ENCODE measurements at regions not wholly inside any gene's neighbourhood (a gene's known extent, or its start where the extent isn't known, plus 50 kb on each side); places are given as distances from the start of the nearest gene placed in this dataset.

DNA sequence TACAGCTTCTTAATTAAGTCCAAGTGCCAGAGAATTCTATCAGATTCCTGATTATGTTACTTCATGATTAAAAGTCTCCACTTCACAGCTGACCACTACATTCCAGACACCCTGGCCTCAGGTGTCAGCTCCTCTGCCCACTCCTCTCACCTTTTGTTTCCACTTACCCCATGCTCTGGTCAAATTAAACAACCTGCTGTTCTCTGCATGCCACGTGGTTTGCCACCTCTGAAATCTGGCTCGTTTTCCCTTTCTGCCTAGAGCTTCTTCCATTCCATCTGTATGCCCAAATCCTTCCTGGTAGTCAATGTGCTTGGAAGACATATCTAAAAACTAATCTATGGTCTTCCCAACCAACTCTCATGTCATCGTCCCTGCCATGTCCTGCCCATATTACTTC, 158.6 kb downstream of the ICE1 start:
- DNase-seq = no peak

- DNase-seq = no peak
Measured at GRCh38 chr5:5576744-5577143, 154.3 kb downstream of the ICE1 start.

GRCh38 chr5:5575461-5575860, 153.0 kb downstream of the ICE1 start:
- DNase-seq = no peak

DNA sequence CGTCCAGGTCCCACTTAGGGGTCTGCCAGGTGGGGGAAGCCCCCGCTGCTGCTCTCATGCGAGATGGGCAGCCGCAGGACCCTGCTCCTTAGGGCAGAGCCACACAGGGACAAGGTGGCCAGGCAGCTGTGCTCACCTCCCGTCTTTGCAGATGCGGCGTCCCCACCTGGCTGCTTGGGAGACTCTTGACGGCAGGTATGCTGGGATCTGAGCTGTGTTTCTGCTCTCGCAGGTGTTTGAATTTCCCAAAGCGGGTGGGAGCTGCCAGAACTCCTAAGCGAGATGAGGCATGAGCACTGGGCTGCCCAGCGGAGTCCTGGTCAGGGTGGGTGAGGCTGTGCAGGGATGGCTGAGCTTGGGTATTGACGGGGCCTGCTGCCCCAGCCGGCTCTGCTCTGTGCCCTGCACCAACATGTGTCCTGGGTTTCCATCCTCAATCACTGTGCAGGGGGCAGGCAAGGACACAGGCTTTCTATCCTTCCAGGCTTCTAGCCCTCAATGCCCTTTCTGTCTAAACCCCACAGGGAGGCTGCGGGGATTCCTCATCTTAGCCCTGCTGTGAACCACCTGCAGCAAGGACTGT, 151.4 kb downstream of the ICE1 start:
- DNase-seq = no peak

- peak in 1 of 2 experiments; percentile 26 for DNase-seq
Measured at GRCh38 chr5:5572976-5573797, 150.7 kb downstream of the ICE1 start.

DNA sequence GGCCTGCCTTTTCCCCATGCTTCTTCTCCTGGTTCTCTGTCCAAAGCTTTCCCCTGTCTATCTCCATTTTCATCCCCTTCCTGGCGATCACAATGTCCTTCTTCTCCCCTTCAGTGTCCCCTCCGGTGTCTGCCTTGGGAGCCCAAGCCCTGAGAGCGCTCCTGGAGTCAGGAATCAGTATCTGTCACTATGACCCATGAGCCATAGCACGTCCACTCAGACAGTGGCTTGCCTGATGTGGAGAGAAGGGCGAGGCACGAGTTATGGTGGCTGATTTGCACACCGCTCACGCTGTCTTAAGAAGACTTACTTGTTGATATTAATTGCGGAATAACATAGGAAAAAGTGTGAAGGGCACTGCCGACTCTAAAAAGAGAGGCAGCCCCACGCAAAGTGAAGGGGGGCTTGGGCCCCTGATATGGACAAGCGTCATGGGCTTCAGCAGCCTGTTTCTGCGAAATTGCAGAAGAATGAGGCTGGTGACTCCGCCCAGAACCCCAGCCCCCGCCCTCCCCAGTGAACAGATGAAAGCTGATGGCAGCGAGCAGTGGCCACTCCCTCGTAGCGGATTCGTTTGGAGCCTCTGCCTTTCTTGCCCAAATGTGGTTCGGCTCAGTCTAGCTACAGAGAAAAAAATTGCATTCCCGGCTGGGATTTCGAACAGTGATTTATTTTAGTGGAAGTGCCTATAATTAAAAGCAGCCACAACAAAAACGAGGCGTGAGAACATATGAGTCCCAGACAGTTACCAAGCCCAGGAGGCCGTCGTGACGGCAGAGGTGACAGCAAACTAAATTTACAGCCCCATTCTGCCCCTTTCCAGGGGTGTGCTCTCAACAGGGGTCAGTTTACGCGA, 149.8 kb downstream of the ICE1 start:
- DNase-seq = no peak

- no peak for DNase-seq
Measured at GRCh38 chr5:5570646-5571045, 148.2 kb downstream of the ICE1 start.

GRCh38 chr5:5564898-5565297, 142.4 kb downstream of the ICE1 start:
- no peak for DNase-seq

- peak in 1 of 2 experiments; percentile 16 for DNase-seq
Measured at GRCh38 chr5:5560016-5560415, 137.5 kb downstream of the ICE1 start.

- no peak for DNase-seq
Measured at GRCh38 chr5:5558638-5559527, 136.4 kb downstream of the ICE1 start.

- DNase-seq = no peak
Measured at GRCh38 chr5:5558102-5558501, 135.6 kb downstream of the ICE1 start.

- DNase-seq = no peak
Measured at GRCh38 chr5:5551499-5551898, 129.0 kb downstream of the ICE1 start.

GRCh38 chr5:5546408-5546807, 123.9 kb downstream of the ICE1 start:
- DNase-seq = no peak

DNA sequence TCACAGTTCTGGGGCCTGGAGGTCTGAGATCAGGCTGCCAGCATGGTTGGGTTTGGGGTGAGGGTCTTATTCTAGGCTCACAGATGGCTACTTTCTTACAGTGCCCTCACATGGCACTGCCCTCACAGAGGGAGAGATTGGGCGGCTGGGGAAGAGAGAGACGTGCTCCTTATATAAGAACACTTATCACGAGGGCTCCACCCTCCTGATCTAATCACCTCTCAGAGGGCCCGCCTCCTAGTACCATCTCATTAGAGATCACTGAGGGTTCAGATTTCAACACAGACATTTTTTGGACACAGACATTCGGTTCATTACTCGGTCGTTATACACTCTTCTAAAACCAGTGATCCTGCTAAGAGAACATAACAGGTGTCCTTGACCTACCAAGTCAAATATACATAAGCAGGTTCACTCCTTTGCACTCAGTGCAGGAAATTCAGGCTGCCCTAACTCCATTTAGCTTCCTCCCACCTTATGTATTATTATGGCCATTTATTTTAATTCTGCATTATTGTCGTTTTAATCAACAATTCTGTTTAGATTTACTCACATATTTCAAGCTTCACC, 121.7 kb downstream of the ICE1 start:
- no peak for DNase-seq

DNA sequence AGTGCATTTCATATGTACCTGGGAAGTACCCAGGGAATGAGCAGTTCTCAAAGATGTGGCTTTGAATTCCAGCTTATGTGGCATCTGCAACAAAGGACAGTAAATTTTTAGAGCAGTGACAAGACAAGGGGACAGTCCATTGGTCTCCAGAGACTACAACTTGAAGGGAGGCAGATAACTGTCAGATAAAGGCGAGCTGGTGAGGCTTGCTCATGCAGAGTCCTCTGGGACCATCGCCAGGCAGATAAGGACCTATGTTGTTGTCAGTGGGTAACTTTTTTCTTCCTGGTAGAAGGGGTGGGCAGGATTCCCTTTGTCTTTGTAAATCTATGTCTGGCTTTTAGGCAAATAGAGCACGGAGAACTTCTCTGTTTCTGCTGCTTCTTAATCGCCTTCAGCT, 120.2 kb downstream of the ICE1 start:
- no peak for DNase-seq

DNA sequence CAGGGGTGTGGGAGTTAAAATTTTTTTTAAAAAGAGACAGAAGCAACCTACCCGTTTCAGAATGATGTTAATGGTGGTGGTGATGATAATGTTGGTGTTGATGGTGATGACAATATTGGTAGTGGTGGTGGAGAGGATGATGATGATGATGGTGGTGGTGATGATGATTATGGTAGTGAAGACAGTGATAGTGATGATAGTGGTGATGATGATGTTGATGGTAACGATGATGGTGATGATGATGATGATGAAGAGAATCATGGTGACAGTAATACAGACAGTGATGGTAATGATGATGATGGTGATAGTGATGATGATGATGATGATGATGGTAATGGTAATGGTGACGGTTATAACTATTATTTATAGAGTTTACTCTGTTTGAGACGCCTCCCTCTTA, 117.6 kb downstream of the ICE1 start:
- no peak for DNase-seq
